HG03442 (cell line): ENCODE measurements at regions not wholly inside any gene's neighbourhood (a gene's known extent, or its start where the extent isn't known, plus 50 kb on each side); places are given as distances from the start of the nearest gene placed in this dataset.
"Not testable (repeated sequence)": the region's sequence is repeated elsewhere in the genome, so short reads cannot be mapped to it uniquely, and the experiment has no call there.

ENCODE experiments used
- ATAC-seq: cut with Tn5 transposase; IDR thresholded peaks from one replicate; pipeline ENCODE4 v1.9.1; 2021; ENCODE audit warnings: mild to moderate bottlenecking, moderate library complexity; ENCODE audit not compliant: unreplicated experiment

DNA sequence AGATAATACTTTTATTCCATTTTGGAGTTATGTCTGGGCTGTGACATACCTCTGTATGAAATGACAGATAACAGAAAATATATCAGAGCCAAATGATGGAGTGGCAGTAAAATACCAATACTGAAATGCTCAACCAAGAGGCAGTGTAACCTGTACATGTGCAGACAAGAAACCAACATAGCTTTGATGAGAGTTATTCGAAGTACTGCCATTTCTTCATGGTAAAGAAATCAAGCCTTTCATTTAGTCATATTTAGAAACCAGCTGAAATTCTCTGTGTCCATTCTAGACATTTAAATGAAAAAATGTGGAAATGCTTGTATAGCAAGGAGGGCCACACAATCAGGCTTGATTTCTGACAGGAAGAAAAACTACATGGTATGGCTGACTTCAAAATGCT is 127.1 kb upstream of the PTPRZ1 start:
- no peak for ATAC-seq

DNA sequence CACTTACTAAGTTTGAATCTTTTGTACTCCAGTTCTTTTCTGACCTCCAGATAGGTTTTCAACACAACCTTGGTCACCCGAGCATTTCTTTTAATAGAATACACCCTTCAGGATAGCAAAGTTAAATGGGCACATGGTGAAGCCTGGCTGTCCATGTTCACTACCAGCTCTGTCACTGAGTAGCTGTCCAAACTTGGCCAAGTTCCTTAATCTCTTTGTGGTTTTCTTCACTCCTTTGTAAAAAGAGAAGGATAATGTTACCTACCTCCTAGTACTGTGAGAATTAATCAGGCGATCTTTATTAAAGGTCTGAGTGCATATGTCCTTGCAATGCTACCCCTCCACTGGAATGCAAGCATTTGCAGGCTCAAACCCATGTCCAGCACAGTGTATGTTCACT is 128.1 kb upstream of the PTPRZ1 start:
- ATAC-seq, result no peak

DNA sequence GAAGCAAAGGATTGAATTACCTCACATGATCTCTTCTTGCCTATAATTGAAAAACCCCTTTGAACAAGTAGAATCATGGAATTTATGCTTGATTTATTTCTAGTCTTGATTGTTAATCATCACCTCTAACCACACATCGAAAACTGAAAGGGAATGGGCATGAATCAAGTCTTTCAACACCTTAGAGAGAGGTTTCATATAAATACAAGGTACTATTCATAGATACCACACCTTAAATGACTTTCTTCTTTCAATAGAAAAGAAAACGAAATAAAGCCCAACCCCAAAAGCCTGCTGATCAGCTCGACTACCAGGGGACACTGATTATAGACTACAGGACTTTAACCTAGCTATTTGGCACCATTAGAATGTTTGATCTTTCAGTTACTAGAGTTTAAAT is 128.6 kb upstream of the PTPRZ1 start:
- no peak for ATAC-seq

DNA sequence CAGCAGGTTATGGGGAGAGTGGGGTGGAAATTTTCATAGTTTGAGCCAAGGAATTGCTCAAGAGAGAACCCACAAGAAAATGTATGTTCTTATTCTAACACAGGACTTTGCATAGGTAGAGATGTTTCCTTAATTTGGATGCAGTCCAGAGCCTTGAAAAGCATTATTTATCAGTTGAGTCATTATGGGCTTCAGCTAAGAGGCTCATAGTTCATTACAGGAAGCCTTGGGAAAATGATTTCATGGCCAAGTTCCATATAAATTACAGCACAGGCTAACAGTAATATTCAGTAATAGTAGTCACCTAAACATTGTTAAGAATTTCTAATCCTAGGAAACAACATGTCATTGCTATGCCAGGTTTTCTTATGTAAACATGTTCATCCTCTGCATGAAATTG is 131.1 kb upstream of the PTPRZ1 start:
- no peak for ATAC-seq

DNA sequence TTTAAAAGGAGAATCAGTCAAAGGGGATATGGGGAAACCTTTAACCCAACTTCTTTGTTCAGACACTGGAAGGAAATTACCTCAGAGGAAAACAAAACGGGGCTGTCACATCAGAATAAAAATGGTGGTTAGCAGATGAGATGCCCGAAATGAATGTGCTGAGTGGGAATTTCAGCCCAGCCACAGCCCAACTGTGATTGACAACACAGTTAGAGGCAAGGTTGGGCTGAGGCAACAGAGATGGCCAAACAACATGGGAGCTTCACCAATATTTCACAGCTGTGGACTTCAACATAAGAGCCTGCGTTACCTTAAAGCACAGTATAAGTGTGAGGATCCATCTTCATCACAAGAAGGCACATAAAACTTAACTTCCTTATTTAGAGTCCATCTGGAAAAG is 133.5 kb upstream of the PTPRZ1 start:
- ATAC-seq, result no peak

DNA sequence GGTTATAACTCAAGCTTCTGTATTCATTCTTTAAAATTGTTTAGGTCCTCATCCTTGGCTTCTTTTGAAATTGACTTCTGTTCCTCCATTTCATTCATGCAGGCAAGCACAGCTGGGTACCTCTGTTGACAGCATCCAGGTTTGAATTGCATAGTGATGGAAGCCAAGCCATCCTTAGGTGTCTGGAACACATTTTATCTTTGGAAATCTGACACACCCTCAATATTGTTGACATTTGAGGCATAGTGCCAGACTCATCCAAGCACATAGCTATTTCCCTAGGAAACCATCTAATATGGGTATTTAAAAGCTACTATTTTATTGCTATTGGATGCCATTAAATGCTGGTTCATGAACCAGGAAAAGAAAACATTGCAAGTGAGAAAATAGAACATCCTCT is 142.1 kb upstream of the PTPRZ1 start:
- no peak for ATAC-seq

DNA sequence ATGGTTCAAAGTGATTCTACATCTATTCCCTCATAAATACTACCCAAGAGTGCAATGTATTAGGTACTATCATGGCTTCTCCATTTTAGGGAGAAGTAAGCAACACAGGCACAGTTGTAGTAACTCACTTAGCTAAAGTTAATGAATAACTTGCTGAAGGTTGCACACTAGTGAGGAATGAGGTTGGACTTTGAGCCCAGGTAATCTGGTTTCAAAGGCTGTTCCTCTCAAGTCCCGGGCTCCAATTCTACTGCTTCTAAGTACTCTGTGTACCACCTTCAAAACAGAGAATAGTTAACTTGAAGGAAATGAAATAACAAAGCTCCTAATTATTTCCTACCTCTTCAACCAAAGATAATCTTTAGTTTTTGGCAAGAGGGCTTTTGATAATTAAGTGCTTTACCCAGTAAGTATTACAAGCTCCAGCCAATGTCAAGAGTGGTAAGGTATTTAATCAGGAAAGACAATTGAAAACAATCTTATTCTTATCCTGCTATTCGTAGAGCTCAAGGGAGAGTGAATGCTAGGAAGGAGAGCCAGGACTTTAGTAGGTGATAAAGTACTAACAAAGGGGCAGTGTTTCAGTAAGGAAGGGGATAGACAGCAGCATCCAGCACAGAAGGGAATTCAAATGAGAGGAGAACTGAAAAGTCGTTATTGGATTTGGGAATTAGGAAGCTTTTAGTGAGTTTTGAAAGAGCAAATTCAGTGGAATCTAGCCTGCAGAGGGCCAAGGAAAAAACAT is 158.2 kb upstream of the PTPRZ1 start:
- ATAC-seq, result no peak

DNA sequence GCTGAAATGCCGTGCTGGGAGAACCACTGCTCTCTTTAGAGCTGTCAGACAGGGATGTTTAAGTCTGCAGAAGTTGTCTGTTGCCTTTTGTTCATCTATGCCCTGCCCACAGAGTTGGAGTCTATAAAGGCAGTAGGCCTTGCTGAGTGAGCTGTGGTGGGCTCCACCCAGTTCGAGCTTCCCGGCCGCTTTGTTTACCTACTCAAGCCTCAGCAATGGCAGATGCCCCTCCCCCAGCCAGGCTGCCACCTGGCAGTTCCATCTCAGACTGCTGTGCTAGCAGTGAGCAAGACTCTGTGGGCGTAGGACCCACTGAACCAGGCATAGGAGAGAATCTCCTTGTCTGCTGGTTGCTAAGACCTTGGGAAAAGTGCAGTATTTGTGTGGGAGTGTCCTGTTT is 160.0 kb upstream of the PTPRZ1 start:
- not testable (repeated sequence) for ATAC-seq

DNA sequence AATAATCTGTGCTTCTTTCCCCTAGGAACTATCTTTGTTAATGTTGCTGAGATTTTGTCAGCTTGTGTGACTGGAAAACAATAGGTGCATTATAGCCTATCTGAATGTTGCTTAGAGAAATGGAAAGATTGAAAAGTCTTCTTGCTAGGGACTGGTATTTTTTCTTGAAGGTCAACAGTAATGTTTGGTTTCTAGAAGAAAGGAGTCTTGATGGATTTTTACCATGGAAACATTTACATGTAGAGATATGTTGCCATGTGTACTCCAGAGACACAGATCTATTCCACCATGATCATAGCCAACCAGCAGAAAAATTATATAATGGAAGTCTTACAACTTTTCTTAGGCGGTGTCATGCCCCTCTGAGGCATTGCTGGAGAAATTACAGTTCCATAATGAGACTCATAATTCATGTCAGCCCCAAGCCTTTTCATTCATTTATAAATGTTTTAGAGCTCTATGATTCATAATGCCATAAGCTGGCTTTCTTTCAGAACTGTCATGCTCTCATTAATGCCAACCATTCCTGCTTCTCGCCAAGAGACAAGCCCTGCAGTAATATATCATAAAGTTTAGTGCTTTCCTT is 175.1 kb upstream of the PTPRZ1 start:
- ATAC-seq, result no peak

DNA sequence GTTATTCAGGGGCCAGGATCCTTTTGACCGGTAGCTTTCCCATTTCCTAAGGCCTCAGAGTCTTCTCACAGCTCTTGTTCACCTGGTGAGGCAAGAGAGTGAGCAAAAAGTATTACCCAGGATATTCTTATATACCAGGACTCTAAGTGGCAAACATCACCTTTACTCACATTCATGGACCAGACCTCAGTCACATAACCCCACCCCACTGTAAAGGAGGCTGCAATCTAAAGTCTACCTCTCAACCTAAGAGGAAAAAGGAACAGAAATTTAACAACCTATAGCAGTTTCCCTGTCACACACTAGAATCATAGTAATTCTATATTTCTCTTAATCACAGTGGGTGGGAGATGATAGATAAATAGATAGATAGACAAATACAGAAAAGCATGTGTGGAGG is 176.0 kb upstream of the PTPRZ1 start:
- ATAC-seq, result no peak

DNA sequence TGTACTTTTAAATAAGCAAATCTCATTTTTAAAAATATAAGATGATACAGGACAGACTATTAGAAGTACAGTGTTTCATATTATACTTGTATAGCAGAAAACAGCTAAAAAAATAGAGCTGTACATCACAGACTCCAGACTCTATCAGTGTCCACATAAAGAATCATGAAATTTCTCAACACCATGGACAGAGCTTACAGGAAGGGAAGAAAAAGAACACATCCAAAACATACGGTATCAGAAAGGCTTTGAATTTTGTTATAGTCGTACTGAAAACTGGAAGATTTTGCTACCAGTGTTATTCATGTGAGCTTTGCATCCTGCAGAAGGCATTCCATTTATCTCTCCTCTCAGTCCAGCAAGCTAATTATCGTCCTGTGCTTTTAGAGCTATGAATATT is 183.2 kb upstream of the PTPRZ1 start:
- ATAC-seq, result no peak

DNA sequence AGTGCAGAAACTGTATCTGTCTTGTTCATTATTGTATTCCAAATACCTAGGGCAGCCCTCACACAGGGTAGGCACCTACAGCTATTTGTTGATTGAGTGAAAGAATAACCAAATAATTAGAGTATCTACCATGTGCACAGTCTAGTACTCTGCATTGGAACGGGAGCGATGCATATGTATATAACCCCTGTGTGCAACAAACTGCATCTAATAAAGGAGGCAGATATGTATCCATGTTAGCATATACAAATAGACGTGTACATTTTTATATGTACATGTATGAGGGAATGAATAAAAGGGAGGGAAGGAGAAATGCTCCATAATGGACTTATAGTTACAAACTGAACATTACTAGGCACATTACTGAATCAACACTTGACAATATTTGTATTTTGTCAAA is 191.3 kb upstream of the PTPRZ1 start:
- ATAC-seq, result no peak

DNA sequence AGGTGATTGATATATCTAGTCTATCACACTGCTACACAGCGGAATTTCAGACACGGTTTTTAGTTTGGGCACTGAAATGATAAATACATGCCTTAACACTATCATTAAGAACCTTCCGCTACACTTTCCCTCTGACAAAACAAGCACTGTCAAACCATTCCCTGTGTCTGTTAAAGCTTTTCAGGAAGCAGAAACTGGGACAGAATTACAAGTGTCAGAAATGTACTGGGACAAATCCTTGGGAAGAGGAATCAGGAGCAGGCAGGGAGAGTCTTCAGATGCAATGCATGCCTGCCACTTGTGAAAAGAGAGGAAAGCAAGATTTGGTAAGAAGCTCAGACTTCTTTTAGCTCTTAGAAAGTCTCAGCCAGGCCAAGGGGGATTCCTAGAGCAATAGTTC is 196.8 kb upstream of the PTPRZ1 start:
- no peak for ATAC-seq

DNA sequence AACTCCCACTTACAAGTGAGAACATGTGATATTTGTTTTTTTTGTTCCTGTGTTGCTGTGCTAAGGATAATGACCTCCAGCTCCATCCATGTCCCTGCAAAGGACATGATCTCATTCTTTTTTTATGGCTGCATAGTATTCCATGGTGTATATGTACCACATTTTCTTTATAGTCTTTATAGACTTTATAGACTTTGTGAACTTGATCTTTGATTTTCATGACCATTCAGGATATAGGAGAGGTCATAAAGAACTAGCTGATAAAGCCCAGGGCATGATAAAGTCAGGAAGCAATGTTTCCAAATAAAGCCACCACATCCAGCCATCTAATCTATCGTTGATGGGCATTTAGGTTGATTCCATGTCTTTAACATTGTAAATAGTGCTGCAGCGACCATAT is 198.5 kb upstream of the PTPRZ1 start:
- ATAC-seq, result not testable (repeated sequence)

DNA sequence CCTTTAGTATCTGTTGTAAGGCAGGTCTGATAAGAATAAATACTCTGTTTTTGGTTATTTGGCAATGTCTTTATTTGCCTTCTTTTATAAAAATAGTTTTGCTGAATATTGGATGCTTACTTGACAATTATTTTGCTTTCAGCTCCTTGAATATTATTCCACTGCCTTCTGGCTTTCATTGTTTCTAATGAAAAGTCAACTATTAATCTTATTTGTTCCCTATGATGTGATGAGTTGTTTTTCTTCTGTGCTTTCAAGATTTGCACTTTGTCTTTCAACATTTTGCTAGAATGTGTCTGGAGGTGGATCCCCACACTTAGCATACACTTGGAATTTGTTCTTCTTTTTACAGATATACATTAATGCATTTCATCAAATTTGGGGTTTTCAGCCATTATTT is 203.8 kb upstream of the PTPRZ1 start:
- no peak for ATAC-seq

DNA sequence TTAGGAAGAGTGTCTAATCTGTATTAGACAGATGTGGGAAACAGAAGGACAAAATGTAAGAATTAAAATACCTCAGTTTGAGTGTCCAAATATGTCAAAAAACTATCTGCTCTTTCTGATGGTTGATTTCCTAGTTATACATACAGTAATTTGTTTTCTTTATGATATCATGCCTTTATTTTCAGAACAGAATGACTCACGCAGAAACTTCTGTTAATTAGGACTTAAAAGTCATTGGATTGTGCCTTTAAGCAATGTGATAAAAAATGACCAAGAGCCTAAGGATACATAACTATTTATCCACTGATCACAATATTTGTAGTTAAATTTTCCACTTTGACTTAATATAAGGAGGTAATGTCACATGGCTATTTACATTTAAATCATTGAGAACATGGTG is 206.7 kb upstream of the PTPRZ1 start:
- ATAC-seq, result no peak

DNA sequence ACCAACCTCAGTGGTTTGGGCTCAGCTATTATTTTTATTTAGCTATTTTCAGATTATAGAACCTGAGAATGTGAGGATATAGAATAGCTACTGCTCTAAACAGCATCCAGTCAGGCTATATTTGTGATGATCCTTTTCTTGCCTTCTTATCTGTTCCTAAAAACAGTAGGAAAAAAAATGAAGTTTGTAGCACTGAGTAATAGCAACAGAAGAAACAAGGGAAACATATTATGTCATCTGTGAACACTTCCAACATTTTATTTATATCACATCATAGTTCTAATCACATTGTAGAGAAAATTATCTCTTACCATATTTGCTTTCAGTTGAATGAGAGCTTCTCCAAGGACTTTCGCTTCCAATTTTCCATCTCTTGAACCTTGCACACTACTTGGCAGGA is 229.6 kb upstream of the PTPRZ1 start:
- ATAC-seq, result no peak

DNA sequence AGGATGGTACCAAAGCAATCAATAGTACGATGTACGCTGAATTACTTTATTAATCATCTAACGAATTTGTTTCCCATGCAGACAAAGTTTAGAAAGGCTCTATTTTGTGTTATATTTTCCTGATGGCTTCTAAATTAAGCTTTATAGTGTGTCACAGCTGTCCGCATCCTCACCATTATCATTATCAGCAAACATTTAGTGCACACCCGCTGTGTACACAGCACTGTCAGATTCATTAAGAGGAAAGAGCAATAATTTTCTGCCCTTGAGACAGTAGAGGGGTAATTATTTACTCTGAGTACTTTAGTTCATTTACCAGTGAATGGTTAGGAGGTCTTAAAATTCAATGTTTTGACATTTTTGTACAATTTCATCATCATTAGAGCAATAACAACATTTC is 233.3 kb upstream of the PTPRZ1 start:
- ATAC-seq, result no peak

DNA sequence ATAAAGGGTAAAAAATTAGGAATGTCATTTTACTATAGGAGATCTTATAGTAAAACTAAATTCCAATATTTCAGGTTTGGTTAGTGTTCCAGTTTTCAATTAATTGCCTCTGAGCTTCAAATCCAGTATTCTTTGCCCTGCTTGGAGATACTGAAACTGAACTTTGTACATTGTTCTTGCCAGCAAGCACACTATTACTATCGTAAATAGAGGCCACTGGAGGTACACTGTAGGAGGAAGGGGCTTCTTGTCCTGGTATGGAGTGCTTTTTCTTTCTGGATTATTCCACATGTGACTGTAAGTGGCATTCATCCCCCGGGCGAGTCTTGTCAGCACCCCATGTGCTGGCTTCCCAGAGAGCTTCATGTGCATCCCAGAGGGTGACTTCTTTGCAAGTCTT is 234.7 kb upstream of the PTPRZ1 start:
- no peak for ATAC-seq

DNA sequence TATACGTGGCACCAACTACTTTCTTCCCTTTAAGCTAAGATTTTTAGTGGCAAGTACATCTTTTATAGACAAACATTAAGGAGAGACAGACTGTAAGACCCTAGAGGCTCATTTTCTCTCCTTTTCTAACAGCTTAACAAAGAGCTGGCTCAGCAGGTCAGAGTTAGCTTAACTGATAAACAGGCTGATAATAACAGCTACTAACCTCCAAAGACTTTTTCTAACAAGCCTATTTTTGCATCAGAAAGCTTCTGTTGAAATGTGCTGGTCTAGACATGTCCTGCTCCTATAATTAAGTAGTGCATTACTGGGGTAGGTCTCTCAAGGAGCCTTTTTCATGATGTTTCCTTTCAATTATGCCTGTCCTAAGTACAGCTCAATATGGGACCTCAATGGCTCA is 238.2 kb upstream of the FAM3C start:
- ATAC-seq, result no peak

DNA sequence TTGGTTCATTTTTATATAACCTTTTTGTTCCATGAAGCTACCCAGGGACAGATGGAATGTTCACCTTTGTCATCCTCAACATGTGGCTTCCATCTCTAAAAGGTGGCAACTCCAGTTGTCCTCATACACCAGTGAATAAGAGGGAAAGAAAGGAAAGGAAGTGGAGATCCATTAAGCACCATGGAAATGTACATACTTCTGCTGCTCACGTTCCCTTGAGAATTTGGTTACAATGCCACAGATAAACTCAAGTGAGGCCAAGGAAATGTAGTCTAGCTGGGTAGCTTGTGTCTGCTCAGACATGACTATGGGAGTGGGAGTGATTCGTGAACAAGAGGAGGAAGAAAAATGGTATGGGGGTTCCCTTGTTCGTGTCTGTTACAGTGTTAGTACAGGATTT is 237.1 kb upstream of the FAM3C start:
- ATAC-seq, result no peak

DNA sequence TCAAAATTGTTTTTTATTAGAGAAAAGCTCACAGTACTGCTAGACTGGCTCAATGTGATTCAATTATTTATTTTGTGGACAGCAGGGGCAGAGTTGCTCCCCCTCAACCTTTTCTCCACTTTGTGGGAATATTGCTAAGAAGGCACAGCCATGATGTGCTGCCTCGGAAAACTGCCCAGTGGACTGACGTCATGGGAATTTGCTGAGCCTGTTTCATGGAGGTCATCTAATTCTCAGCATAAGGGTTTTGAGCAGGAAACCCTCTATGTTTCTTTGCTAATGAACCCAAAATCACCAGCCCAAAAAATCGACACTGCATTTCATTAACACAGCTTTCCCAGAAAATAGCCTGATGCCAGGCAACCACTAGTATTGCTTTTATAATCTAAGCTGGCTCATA is 228.8 kb upstream of the FAM3C start:
- no peak for ATAC-seq
